SK-N-SH (cell line): ENCODE measurements at regions not wholly inside any gene's neighbourhood (a gene's known extent, or its start where the extent isn't known, plus 50 kb on each side); places are given as distances from the start of the nearest gene placed in this dataset.

Experiments used
- CTCF ChIA-PET: fragments of 300-600, 350-600 bp; formaldehyde crosslinking; extraction: SDS; loops from one replicate; lab custom pipeline; 2021; lab: Yijun Ruan, JAX
- POLR2A ChIA-PET: fragments of 350-600 bp; sonication (Branson Sonifier 250); formaldehyde crosslinking; extraction: SDS; loops from one replicate; lab custom pipeline; 2020; ENCODE audit warnings: antibody characterized with exemption, inconsistent platforms; lab: Yijun Ruan, JAX
- DNase-seq: peaks from one replicate; pipeline ENCODE4 v3.0.0; 2012
- H2AFZ ChIP-seq: fragments of 200-600 bp; sonication (generic); 2 replicates; pipeline ENCODE4 v1.8.1; 2016; ENCODE audit warnings: antibody characterized with exemption, mild to moderate bottlenecking, low read depth
- H3F3A ChIP-seq: fragments of 200-600 bp; sonication (generic); replicated peaks from 2 replicates; pipeline ENCODE3; 2016; ENCODE audit warnings: antibody characterized with exemption, mild to moderate bottlenecking; ENCODE audit not compliant: insufficient read depth
- H3K27ac ChIP-seq, 2 experiments: fragments of 200-500 bp in 1 of 2; fragments of 200-600 bp in 1 of 2; sonication (Bioruptor generic) in 1 of 2; sonication (generic), shearing (Covaris generic) in 1 of 2; 2 replicates each; pipeline versions ENCODE4 v1.5.1 to v1.6.1; 2014 to 2016; ENCODE audit warnings: low read depth in 2 of 2, inconsistent platforms in 1 of 2, low read length in 1 of 2, mild to moderate bottlenecking in 1 of 2, mixed read lengths in 1 of 2
- H3K27me3 ChIP-seq: fragments of 200-600 bp; sonication (generic), shearing (Covaris generic); 2 replicates; pipeline ENCODE4 v1.6.1; 2016; ENCODE audit warnings: mixed run types; ENCODE audit not compliant: insufficient read depth
- H3K36me3 ChIP-seq, 2 experiments: fragments of 200-500 bp in 1 of 2; fragments of 200-600 bp in 1 of 2; sonication (Bioruptor generic) in 1 of 2; sonication (generic) in 1 of 2; replicated peaks in 1 of 2; 2 replicates each; pipeline versions ENCODE3 to v1.5.1; 2014 to 2016; ENCODE audit warnings: low read length in 1 of 2, mild to moderate bottlenecking in 1 of 2; ENCODE audit not compliant: insufficient read depth in 2 of 2, control insufficient read depth in 1 of 2
- H3K4me1 ChIP-seq, 2 experiments: fragments of 200-500 bp in 1 of 2; fragments of 200-600 bp in 1 of 2; sonication (Bioruptor generic) in 1 of 2; sonication (generic), shearing (Covaris generic) in 1 of 2; 2 replicates each; pipeline versions ENCODE4 v1.5.1 to v1.6.1; 2014 to 2016; ENCODE audit warnings: low read depth in 1 of 2, low read length in 1 of 2, mixed run types in 1 of 2; ENCODE audit not compliant: insufficient read depth in 2 of 2, control insufficient read depth in 1 of 2
- H3K4me2 ChIP-seq: fragments of 200-600 bp; sonication (generic), shearing (Covaris generic); 2 replicates; pipeline ENCODE4 v1.6.1; 2017; ENCODE audit warnings: mixed run types
- H3K4me3 ChIP-seq, 2 experiments: fragments of 200-500 bp in 1 of 2; fragments of 200-600 bp in 1 of 2; sonication (Bioruptor generic) in 1 of 2; sonication (generic), shearing (Covaris generic) in 1 of 2; 2 replicates each; pipeline versions ENCODE4 v1.5.1 to v1.8.1; 2014 to 2016; ENCODE audit warnings: low read depth in 2 of 2, inconsistent platforms in 1 of 2, low read length in 1 of 2, mild to moderate bottlenecking in 1 of 2, mixed read lengths in 1 of 2, moderate library complexity in 1 of 2
- H3K79me2 ChIP-seq: fragments of 200-600 bp; sonication (generic); 2 replicates; pipeline ENCODE4 v1.8.1; 2017; ENCODE audit warnings: mild to moderate bottlenecking; ENCODE audit not compliant: insufficient read depth
- H3K9ac ChIP-seq: fragments of 200-600 bp; sonication (generic); 2 replicates; pipeline ENCODE4 v1.6.1; 2017; ENCODE audit warnings: mixed run types
- H3K9me2 ChIP-seq: fragments of 200-600 bp; sonication (generic); 2 replicates; pipeline ENCODE4 v1.6.1; 2017; ENCODE audit warnings: mixed run types
- H3K9me3 ChIP-seq: fragments of 200-600 bp; sonication (generic); 2 replicates; pipeline ENCODE4 v1.6.1; 2017; ENCODE audit warnings: mixed run types, mild to moderate bottlenecking, moderate library complexity
- H4K20me1 ChIP-seq: fragments of 200-600 bp; sonication (generic); 2 replicates; pipeline ENCODE4 v1.6.1; 2017; ENCODE audit warnings: mild to moderate bottlenecking, mixed run types; ENCODE audit not compliant: insufficient read depth
- EP300 ChIP-seq, 2 experiments: IDR thresholded peaks; 2 replicates each; pipeline versions ENCODE4 v1.4.0 to v1.6.1; 2012; ENCODE audit warnings: borderline replicate concordance in 1 of 2, low read depth in 1 of 2, low read length in 1 of 2
- GABPA ChIP-seq: IDR thresholded peaks from 2 replicates; pipeline ENCODE4 v1.4.0; 2012; ENCODE audit warnings: low read depth, mild to moderate bottlenecking
- IRF3 ChIP-seq: fragments of 150-350 bp; IDR thresholded peaks from 2 replicates; pipeline ENCODE4 v1.6.1; 2016; ENCODE audit warnings: mild to moderate bottlenecking, low read depth, low read length
- JUND ChIP-seq: IDR thresholded peaks from 2 replicates; pipeline ENCODE4 v1.4.0; 2012
- MXI1 ChIP-seq: IDR thresholded peaks from 2 replicates; pipeline ENCODE4 v1.6.1; 2012; ENCODE audit warnings: mild to moderate bottlenecking, low read depth, low read length, improper control_type of control experiment
- NFIC ChIP-seq: IDR thresholded peaks from 2 replicates; pipeline ENCODE4 v1.4.0; 2012; ENCODE audit warnings: borderline replicate concordance
- NRF1 ChIP-seq: IDR thresholded peaks from 2 replicates; pipeline ENCODE4 v1.6.1; 2012; ENCODE audit warnings: low read depth, mild to moderate bottlenecking, low read length
- POLR2AphosphoS5 ChIP-seq: IDR thresholded peaks from 2 replicates; pipeline ENCODE4 v1.6.1; 2012; ENCODE audit warnings: low read depth, low read length
- RCOR1 ChIP-seq: fragments of 150-350 bp; IDR thresholded peaks from 2 replicates; pipeline ENCODE4 v1.6.1; 2017; ENCODE audit warnings: antibody characterized with exemption, low read length
- REST ChIP-seq: IDR thresholded peaks from 2 replicates; pipeline ENCODE4 v1.6.1; 2012; ENCODE audit warnings: mild to moderate bottlenecking, low read depth, low read length, moderate library complexity
- RFX5 ChIP-seq: IDR thresholded peaks from 2 replicates; pipeline ENCODE4 v1.6.1; 2012; ENCODE audit warnings: mild to moderate bottlenecking, improper control_type of control experiment, low read length
- RXRA ChIP-seq: IDR thresholded peaks from 2 replicates; pipeline ENCODE4 v1.4.0; 2012; ENCODE audit warnings: low read depth, mild to moderate bottlenecking, borderline replicate concordance
- TCF12 ChIP-seq: IDR thresholded peaks from 2 replicates; pipeline ENCODE4 v1.4.0; 2012
- YY1 ChIP-seq: IDR thresholded peaks from 2 replicates; pipeline ENCODE4 v1.4.0; 2012; ENCODE audit warnings: low read depth, mild to moderate bottlenecking
- WGBS: methylation state at CpG from one replicate; pipeline ENCODE4 v1.1.6; 2017; ENCODE audit warnings: low lambda C conversion rate; 5-methylcytosine and 5-hydroxymethylcytosine counted together

GRCh38 chr4:126698224-126698623 lies 934.5 kb upstream of the INTU start:
- CTCF ChIA-PET = no interaction called here
- peaks cover 0 to 4% of the 10 kb centered on the region in 2 experiments; a peak in 2 of 4 replicates for H3K4me1 ChIP-seq
- DNase-seq = no peak
- no peaks in the 10 kb centered on the region for H3K27me3 ChIP-seq
- TF ChIP-seq NRF1 (no peak), RCOR1 (no peak), GABPA (no peak), RFX5 (no peak), YY1 (no peak), MXI1 (no peak)
- POLR2A ChIA-PET = no interaction called here
- no peaks in the 10 kb centered on the region for H3K36me3 ChIP-seq
- no peaks in the 10 kb centered on the region for H3K9me3 ChIP-seq
- H3K9ac ChIP-seq = no peak overlapping the region
- no peaks in the 10 kb centered on the region for H4K20me1 ChIP-seq
- peaks cover 4% of the 10 kb centered on the region for H3F3A ChIP-seq
- no peak overlapping the region for H3K4me3 ChIP-seq
- H3K9me2 ChIP-seq = no peaks in the 10 kb centered on the region
- no peak overlapping the region for H3K4me2 ChIP-seq
- H3K27ac ChIP-seq = no peak overlapping the region
- H3K79me2 ChIP-seq = no peaks in the 10 kb centered on the region
- no peak overlapping the region for H2AFZ ChIP-seq
- WGBS = 77% methylated on average over 3 of the region's 3 CpGs

GRCh38 chr4:126701756-126702155 lies 931.0 kb upstream of the INTU start:
- WGBS = 59% methylated on average over 2 of the region's 2 CpGs
- H3F3A ChIP-seq = peaks cover 4% of the 10 kb centered on the region
- ChIA-PET POLR2A (no interaction called here), CTCF (no interaction called here)
- H3K4me1 ChIP-seq = peaks cover 0 to 4% of the 10 kb centered on the region in 2 experiments; a peak in 2 of 4 replicates
- no peaks in the 10 kb centered on the region for H3K27me3 ChIP-seq
- no peak for DNase-seq
- no peaks in the 10 kb centered on the region for H3K79me2 ChIP-seq
- H3K9me3 ChIP-seq = no peaks in the 10 kb centered on the region
- TF ChIP-seq EP300 (IDR thresholded peaks at IDR 0.05; ENCODE audit: borderline replicate concordance in 1 of 2, low read depth in 1 of 2, low read length in 1 of 2) (no peak), TCF12 (peak; percentile 24; the same call in 1 of the 2 replicates), NFIC (no peak)
- H3K9ac ChIP-seq = no peak overlapping the region
- no peak overlapping the region for H3K4me2 ChIP-seq
- H3K9me2 ChIP-seq = no peaks in the 10 kb centered on the region
- no peak overlapping the region for H3K27ac ChIP-seq
- no peaks in the 10 kb centered on the region for H4K20me1 ChIP-seq
- no peak overlapping the region; the same call in 1 of the 2 replicates for H2AFZ ChIP-seq
- no peaks in the 10 kb centered on the region for H3K36me3 ChIP-seq
- no peak overlapping the region for H3K4me3 ChIP-seq

- WGBS = 71% methylated on average over 1 of the region's 1 CpG
- DNase-seq = no peak
Observed at GRCh38 chr4:126702747-126703146, 930.0 kb upstream of the INTU start.

More at GRCh38 chr4:126702747-126703146, 930.0 kb upstream of the INTU start:
- peaks cover 4% of the 10 kb centered on the region for H3F3A ChIP-seq
- H3K4me2 ChIP-seq = no peak overlapping the region
- POLR2A ChIA-PET = no interaction called here
- TF ChIP-seq REST (no peak), GABPA (no peak), NFIC (no peak), RXRA (no peak), MXI1 (no peak), JUND (no peak), POLR2AphosphoS5 (no peak), IRF3 (no peak), RCOR1 (no peak), EP300 (IDR thresholded peaks at IDR 0.05; ENCODE audit: borderline replicate concordance in 1 of 2, low read depth in 1 of 2, low read length in 1 of 2) (no peak)
- H3K36me3 ChIP-seq = no peaks in the 10 kb centered on the region
- no peaks in the 10 kb centered on the region for H4K20me1 ChIP-seq
- H3K9me2 ChIP-seq = no peaks in the 10 kb centered on the region
- H3K27me3 ChIP-seq = no peaks in the 10 kb centered on the region
- no peaks in the 10 kb centered on the region for H3K9me3 ChIP-seq
- H3K9ac ChIP-seq = no peak overlapping the region
- H2AFZ ChIP-seq = no peak overlapping the region
- no peak overlapping the region for H3K4me3 ChIP-seq
- peaks cover 0 to 4% of the 10 kb centered on the region in 2 experiments; a peak in 2 of 4 replicates for H3K4me1 ChIP-seq
- CTCF ChIA-PET = no interaction called here
- no peak overlapping the region for H3K27ac ChIP-seq
- no peaks in the 10 kb centered on the region for H3K79me2 ChIP-seq
